CD4-positive, alpha-beta T cell (primary cell): ENCODE measurements at regions not wholly inside any gene's neighbourhood (a gene's known extent, or its start where the extent isn't known, plus 50 kb on each side); places are given as distances from the start of the nearest gene placed in this dataset.

Experiments used
- ATAC-seq: fragments of 200-7000 bp; cut with Tn5 transposase; one replicate; pipeline ENCODE4 v1.10.0; 2022; ENCODE audit warnings: mild to moderate bottlenecking; ENCODE audit not compliant: poor library complexity
- CTCF ChIA-PET: fragments of 350-600 bp; sonication (Branson Sonifier 250); formaldehyde crosslinking; loops from one replicate; lab custom pipeline; 2021; ENCODE audit warnings: antibody characterized with exemption, inconsistent platforms; lab: Charles Lee
- POLR2A ChIA-PET: fragments of 350-600 bp; sonication (Branson Sonifier 250); formaldehyde crosslinking; loops from one replicate; lab custom pipeline; 2021; ENCODE audit warnings: antibody characterized with exemption, inconsistent platforms; lab: Charles Lee
- DNase-seq, 14 experiments: peaks; one replicate each; pipeline ENCODE4 v3.0.0-alpha.2; 2013 to 2020; ENCODE audit warnings: mixed read lengths in 2 of 14
- H3K27ac ChIP-seq, 2 donors: one replicate each; pipeline versions ENCODE4 v1.5.1 to v1.7.0; 2013; ENCODE audit warnings: low read length in 2 of 2, low read depth in 1 of 2, mild to moderate bottlenecking in 1 of 2
- H3K27me3 ChIP-seq, 2 experiments: 1 replicate in 1 of 2; 2 replicates in 1 of 2; pipeline versions ENCODE4 v1.6.1 to v1.7.0; 2013; ENCODE audit warnings: low read length in 2 of 2, control low read depth in 1 of 2, mild to moderate bottlenecking in 1 of 2, moderate library complexity in 1 of 2; ENCODE audit not compliant: insufficient read depth in 2 of 2, control insufficient read depth in 1 of 2
- H3K36me3 ChIP-seq: one replicate; pipeline ENCODE4 v1.6.1; 2013; ENCODE audit warnings: low read length, control low read depth; ENCODE audit not compliant: insufficient read depth
- H3K4me1 ChIP-seq: one replicate; pipeline ENCODE4 v1.6.1; 2013; ENCODE audit warnings: low read length, control low read depth; ENCODE audit not compliant: insufficient read depth
- H3K4me3 ChIP-seq: one replicate; pipeline ENCODE4 v1.5.1; 2013; ENCODE audit warnings: mild to moderate bottlenecking, low read length, moderate library complexity
- H3K9me3 ChIP-seq, 2 experiments: 1 replicate in 1 of 2; 2 replicates in 1 of 2; pipeline versions ENCODE4 v1.6.1 to v1.7.0; 2013; ENCODE audit warnings: low read length in 2 of 2, mild to moderate bottlenecking in 2 of 2, control low read depth in 1 of 2, moderate library complexity in 1 of 2; ENCODE audit not compliant: control insufficient read depth in 1 of 2, insufficient read depth in 1 of 2
- H3K27ac Mint-ChIP-seq: one replicate; pipeline ENCODE4 v1.8.0; 2020; ENCODE audit warnings: mixed read lengths
- H3K27me3 Mint-ChIP-seq: one replicate; pipeline ENCODE4 v1.8.0; 2021; ENCODE audit warnings: mixed read lengths
- H3K36me3 Mint-ChIP-seq: one replicate; pipeline ENCODE4 v1.8.0; 2021; ENCODE audit warnings: low read depth, mixed read lengths
- H3K4me1 Mint-ChIP-seq: one replicate; pipeline ENCODE4 v1.8.0; 2021; ENCODE audit warnings: low read depth, mixed read lengths
- H3K4me3 Mint-ChIP-seq: one replicate; pipeline ENCODE4 v1.8.0; 2020; ENCODE audit warnings: mild to moderate bottlenecking, mixed read lengths
- H3K9me3 Mint-ChIP-seq: one replicate; pipeline ENCODE4 v1.8.0; 2020; ENCODE audit warnings: mixed read lengths
- CTCF ChIP-seq: fragments of 200-600 bp; IDR thresholded peaks from one replicate; pipeline ENCODE4 v1.8.0; 2022; ENCODE audit warnings: antibody characterized with exemption, mild to moderate bottlenecking
- intact Hi-C, 2 experiments: fragments of 100-400 bp; cut with DNase I in 1 of 2; cut with micrococcal nuclease in 1 of 2; formaldehyde crosslinking; loops; one replicate each; pipeline versions ENCODE4 v1.15.1 to v1.9.0; 2023 to 2025; cut with DNase I, micrococcal nuclease

- Mint-ChIP-seq H3K9me3 (peaks cover 8% of the 10 kb centered on the region), H3K36me3 (no peaks in the 10 kb centered on the region), H3K4me1 (no peaks in the 10 kb centered on the region), H3K27me3 (no peaks in the 10 kb centered on the region), H3K27ac (no peak overlapping the region), H3K4me3 (no peak overlapping the region)
- H3K4me1 ChIP-seq, result no peaks in the 10 kb centered on the region
- H3K27me3 ChIP-seq, result no peaks in the 10 kb centered on the region
- peaks cover 3% of the 10 kb centered on the region in 2 experiments for H3K9me3 ChIP-seq
- no peak for TF ChIP-seq CTCF
- ChIA-PET POLR2A (no interaction called here), CTCF (no interaction called here)
- intact Hi-C loops, result no loop called here
- ATAC-seq (no peak), DNase-seq (no peak)
- no peaks in the 10 kb centered on the region for H3K36me3 ChIP-seq
- no peak overlapping the region for H3K27ac ChIP-seq
- no peak overlapping the region for H3K4me3 ChIP-seq
Observed at GRCh38 chr20:7269452-7269851, 502.0 kb downstream of the BMP2 start.

DNA sequence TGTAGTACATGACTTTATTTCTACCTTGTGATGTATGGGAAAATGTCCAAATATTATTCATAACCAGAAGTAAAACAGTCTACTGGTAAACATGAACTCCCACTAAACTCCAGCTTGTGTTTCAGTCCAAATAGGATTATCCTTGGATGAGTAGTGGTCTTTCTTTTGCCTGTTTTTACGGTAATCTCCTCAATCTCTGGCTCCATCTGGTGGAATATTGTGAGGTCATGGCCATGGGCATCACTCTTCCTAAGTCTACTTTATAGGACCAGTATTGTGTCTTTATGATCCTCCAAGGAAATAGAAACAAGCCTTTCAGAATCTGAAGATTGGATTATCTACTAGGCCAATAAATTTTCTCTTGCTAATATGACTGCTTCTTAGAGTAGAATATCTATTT is 505.0 kb downstream of the BMP2 start:
- Histone ChIP-seq H3K36me3 (no peaks in the 10 kb centered on the region), H3K4me1 (no peaks in the 10 kb centered on the region), H3K4me3 (no peak overlapping the region), H3K27ac (no peak overlapping the region), H3K9me3 (peaks cover 3 to 7% of the 10 kb centered on the region in 2 experiments), H3K27me3 (no peaks in the 10 kb centered on the region)
- Mint-ChIP-seq H3K4me1 (no peaks in the 10 kb centered on the region), H3K4me3 (no peak overlapping the region), H3K27me3 (no peaks in the 10 kb centered on the region), H3K27ac (no peak overlapping the region), H3K9me3 (peaks cover 8% of the 10 kb centered on the region), H3K36me3 (no peaks in the 10 kb centered on the region)
- ChIA-PET POLR2A (no interaction called here), CTCF (no interaction called here)
- intact Hi-C loops, result no loop called here
- ATAC-seq, result no peak
- TF ChIP-seq CTCF, result no peak
- DNase-seq, result no peak

DNA sequence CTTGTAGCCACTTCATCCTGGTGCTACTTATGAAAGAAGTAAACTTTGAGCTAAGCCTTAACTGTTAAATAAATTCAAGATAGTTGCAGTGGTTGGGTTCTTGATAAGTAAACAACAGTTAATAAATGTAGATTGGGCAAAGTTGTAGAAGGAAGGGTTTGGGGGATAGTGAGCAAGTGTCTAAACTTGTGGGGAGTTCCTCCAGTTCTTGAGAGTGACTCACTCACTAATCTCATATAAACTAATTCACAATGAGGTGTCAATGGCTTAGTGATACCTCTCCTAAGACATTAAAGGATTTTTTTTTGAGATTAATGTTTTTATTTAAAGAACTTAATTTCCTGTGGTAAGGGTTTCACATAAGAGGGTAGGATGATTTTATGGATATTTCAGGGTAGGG is 507.4 kb downstream of the BMP2 start:
- no peak overlapping the region for H3K4me3 ChIP-seq
- POLR2A ChIA-PET, result no interaction called here
- ATAC-seq, result no peak
- no peak overlapping the region for H3K27ac ChIP-seq
- CTCF ChIA-PET, result no interaction called here
- Mint-ChIP-seq H3K27me3 (no peaks in the 10 kb centered on the region), H3K4me1 (no peaks in the 10 kb centered on the region), H3K4me3 (no peak overlapping the region), H3K36me3 (no peaks in the 10 kb centered on the region), H3K9me3 (peaks cover 8% of the 10 kb centered on the region), H3K27ac (no peak overlapping the region)
- no peaks in the 10 kb centered on the region for H3K36me3 ChIP-seq
- H3K9me3 ChIP-seq, result peaks cover 0 to 7% of the 10 kb centered on the region in 2 experiments
- no peaks in the 10 kb centered on the region for H3K27me3 ChIP-seq
- intact Hi-C loops, result no loop called here
- no peak for TF ChIP-seq CTCF
- no peak for DNase-seq
- no peaks in the 10 kb centered on the region for H3K4me1 ChIP-seq
